HG02759 (cell line): ENCODE measurements at regions not wholly inside any gene's neighbourhood (a gene's known extent, or its start where the extent isn't known, plus 50 kb on each side); places are given as distances from the start of the nearest gene placed in this dataset.

ENCODE experiments used
- ATAC-seq: cut with Tn5 transposase; IDR thresholded peaks from one replicate; pipeline ENCODE4 v1.9.1; 2021; ENCODE audit warnings: mild to moderate bottlenecking, moderate library complexity; ENCODE audit not compliant: unreplicated experiment

DNA sequence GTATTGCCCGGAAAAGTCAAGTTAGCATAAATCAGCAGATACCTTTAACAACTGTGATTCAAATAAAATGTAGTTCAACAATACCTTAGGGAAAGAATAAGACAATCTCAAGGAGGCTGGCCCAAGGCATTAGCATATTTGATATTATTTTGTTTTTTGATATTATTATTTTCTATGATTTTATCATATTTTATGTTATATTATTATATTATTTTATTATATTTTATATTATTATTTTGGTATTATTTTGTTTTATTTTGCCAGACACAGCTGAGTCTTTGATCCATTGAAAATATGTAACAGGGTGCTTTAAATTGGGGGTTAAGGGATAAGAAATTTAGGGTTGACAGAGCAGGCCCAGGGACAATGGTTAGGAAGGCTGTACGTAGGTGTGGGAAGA is 607.9 kb upstream of the USP15 start:
- ATAC-seq: no peak

GRCh38 chr12:61654698-61655097 is 605.5 kb upstream of the USP15 start:
- no peak for ATAC-seq

- ATAC-seq: no peak
Measured at GRCh38 chr12:61655241-61655640, 605.0 kb upstream of the USP15 start.

- no peak for ATAC-seq
Measured at GRCh38 chr12:61667676-61668075, 592.5 kb upstream of the USP15 start.

DNA sequence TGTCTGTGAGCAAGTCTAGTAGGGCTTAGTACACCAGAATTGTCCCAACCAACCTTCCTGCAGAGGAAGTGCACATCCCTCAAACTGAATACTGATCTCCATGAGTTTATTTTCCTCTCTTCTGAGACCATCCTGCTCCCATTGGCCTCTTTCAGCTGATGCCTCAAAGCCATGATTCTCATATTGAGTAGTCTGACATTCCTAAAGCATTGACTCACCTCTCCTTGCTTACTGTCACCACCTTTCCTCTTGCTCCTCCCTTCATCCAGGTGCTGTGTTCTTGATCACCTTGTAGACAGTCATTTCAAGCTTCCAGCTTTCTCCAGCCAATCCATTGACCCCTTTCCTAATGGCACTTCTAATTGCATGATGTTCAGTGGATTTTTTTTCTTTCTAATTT is 583.7 kb upstream of the USP15 start:
- ATAC-seq: no peak

GRCh38 chr12:61687407-61687806 is 572.8 kb upstream of the USP15 start:
- ATAC-seq: no peak

- ATAC-seq: no peak
Measured at GRCh38 chr12:61694214-61694613, 566.0 kb upstream of the USP15 start.

- ATAC-seq: no peak
Measured at GRCh38 chr12:61701471-61701870, 558.7 kb upstream of the USP15 start.

GRCh38 chr12:61706783-61707182 is 553.4 kb upstream of the USP15 start:
- ATAC-seq: no peak

- no peak for ATAC-seq
Measured at GRCh38 chr12:61713121-61713520, 547.1 kb upstream of the USP15 start.

- no peak for ATAC-seq
Measured at GRCh38 chr12:61717986-61718385, 542.2 kb upstream of the USP15 start.

DNA sequence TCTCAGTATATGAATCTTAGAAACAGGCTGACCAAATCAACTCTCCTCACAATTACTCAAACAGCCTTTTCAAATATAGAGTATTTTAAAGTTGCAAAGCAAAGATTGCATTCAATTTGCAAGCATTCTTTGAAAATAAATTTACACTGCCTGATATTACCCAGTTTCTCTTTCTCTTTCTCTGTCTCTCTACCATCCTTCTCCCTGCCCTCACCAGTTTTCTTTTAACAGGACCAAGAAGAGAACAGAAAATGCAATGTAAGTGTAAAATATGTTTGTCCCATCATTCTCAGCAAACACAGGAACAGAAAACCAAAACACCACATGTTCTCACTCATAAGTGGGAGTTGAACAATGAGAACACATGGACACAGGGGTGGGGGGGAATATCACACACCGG is 520.3 kb upstream of the USP15 start:
- ATAC-seq: no peak

DNA sequence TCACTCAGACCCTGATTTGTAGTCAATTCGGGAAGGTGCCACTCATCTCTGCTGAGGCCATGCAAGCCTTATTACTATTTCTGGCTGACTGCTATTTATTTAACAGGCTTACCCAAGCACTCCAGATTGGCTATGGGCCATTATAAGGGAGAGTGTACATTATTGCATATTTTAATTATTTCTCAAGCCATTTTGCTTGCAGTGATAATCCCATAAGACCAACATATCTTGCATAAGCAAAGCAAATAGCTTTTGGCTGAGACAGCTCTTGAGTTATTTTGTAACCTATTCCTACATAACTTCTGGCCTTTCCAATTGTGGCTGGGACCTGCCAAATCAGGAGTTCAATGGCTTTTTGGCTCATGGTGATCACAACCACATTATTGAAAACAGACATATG is 509.6 kb upstream of the USP15 start:
- ATAC-seq: no peak

- ATAC-seq: no peak
Measured at GRCh38 chr12:61754214-61754613, 506.0 kb upstream of the USP15 start.

- ATAC-seq: no peak
Measured at GRCh38 chr12:61757831-61758505, 502.2 kb upstream of the USP15 start.

GRCh38 chr12:61758661-61759060 is 501.5 kb upstream of the USP15 start:
- no peak for ATAC-seq

- ATAC-seq: no peak
Measured at GRCh38 chr12:61765926-61766325, 494.3 kb upstream of the USP15 start.

DNA sequence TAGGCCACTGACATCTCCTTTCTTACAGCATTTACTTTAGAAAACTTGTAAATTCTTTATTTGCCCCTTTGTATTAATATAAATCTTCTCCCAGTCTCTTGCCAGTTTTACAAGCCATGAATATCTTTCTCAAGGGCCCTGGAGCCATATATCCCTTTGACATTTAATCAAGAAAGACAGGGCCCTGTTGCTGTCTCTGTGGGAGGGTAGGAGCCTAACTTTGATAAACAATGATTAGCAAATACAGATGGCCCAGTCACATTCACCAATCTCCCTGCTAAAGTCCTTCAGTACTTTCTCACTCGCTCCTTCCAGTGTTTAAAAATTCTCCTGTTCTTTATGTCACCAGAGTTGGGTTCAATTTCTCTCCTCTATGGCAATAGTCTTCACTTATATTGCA is 479.8 kb upstream of the USP15 start:
- no peak for ATAC-seq

DNA sequence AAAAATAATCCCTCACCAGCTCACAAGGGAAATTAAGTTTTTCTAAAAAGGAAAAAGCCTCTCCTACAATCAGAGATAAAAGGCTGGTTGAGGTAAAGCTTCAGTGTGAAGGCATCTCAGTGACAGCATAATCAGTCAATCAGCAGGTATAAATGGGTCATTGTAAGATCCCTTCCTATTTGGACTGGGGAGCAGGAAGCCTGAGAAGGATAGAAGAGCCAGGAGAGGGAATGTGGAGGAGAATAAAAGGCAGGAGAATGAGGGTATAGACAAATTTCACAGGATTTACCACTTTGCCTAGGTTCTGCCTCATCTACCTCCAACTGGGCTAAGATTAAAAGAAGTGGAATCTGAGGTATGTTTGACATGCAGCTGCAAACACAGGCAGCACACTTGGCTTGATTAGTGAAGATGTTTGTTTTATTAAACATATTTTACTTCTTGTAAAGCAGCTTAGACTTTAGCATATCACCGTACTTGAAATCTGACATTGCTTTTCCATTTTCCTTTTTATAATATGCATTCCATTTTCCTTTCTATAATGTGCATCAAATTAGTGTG is 479.1 kb upstream of the USP15 start:
- no peak for ATAC-seq

DNA sequence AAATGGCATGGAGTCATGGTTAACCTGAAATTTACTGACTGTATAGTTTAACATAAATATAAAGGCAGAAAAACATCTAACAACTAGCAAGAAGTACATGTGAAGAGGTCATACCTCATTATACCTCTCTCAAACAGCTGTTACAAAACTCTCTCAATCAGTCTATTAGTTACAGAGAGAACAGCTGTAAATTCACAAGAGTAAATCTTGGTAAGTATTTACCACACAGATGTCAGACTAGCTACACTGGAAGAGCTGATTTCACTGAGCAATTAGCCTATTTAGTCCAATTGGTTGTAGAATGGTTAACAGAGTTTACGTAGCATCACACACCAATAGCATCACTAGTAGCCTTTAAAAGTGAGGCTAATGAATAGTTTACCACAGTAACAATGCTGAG is 463.4 kb upstream of the USP15 start:
- ATAC-seq: no peak

GRCh38 chr12:61797266-61797665 is 462.9 kb upstream of the USP15 start:
- no peak for ATAC-seq

DNA sequence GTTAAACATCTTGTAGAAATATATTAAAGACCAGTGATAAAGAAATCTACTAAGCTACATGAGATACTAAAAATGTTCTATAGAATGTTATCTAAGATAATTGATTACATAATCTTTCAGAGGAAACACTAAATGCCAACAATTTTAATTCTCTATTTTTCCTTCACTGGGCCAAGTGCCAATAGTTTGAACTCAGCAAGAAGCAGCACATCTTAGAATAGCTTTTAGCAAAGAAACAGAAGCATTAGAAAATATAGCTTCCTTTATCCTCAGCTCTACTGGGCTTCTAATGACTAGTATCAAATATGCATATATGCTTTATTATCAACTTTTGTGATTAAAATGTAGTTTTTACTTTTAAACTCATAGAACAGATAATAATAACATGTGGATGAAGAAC is 461.4 kb upstream of the USP15 start:
- ATAC-seq: no peak

- ATAC-seq: no peak
Measured at GRCh38 chr12:61804301-61804700, 455.9 kb upstream of the USP15 start.
